ENCODE measurements at regions not wholly inside any gene's neighbourhood (a gene's known extent, or its start where the extent isn't known, plus 50 kb on each side); places are given as distances from the start of the nearest gene placed in this dataset.

DNA sequence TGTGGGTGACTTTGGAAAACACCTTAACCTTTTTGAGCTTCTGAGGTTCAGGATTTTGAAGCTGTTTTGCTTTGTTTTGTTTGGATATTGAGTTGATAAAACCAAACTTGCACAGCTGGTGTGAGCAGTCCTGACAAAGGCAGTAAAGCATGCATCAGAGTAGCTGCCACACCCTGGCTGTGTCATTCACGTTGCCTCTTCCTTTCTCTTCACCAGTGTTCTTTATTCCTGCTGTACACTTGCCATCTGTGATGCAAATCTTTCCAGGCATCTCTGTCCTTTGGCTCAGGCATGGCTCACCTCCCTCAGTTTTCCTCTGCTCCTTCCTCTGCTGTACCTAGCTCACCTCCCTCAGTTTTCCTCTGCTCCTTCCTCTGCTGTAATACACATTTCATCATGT lies 1850.2 kb upstream of the AGA start:
- Histone ChIP-seq H3K23ac (ENCODE audit: low read depth, low read length) (no peak overlapping the region), H3K56ac (ENCODE audit: extremely low read depth, insufficient read depth, low read length) (no peak overlapping the region), H3K27ac (ENCODE audit: insufficient read depth, low read length) (no peak overlapping the region), H2BK15ac (ENCODE audit: low read depth, low read length) (no peak overlapping the region), H3K27me3 (ENCODE audit: control insufficient read depth, insufficient read depth, low read length) (no peaks in the 10 kb centered on the region), H3K79me1 (ENCODE audit: low read depth in 1 of 2, low read length in 2 of 2) (no peaks in the 10 kb centered on the region), H3K4me2 (ENCODE audit: low read depth, low read length) (no peak overlapping the region), H3K9ac (ENCODE audit: low read depth, low read length) (no peak overlapping the region), H2BK5ac (ENCODE audit: low read depth, low read length, poor library complexity, severe bottlenecking) (no peak overlapping the region), H3K18ac (ENCODE audit: low read depth, low read length) (no peak overlapping the region), H3K4me1 (ENCODE audit: control insufficient read depth, insufficient read depth, low read length) (no peaks in the 10 kb centered on the region), H3K4ac (ENCODE audit: low read depth, low read length) (no peak overlapping the region), H3K9me3 (ENCODE audit: control insufficient read depth, insufficient read depth, low read length) (no peaks in the 10 kb centered on the region; the same call in 1 of the 2 replicates), H2AFZ (replicated peaks; ENCODE audit: low read length, poor library complexity) (no peak overlapping the region), H3K14ac (replicated peaks; ENCODE audit: low read depth, low read length) (no peak overlapping the region), H3K9me1 (ENCODE audit: insufficient read depth, low read length) (no peaks in the 10 kb centered on the region), H4K8ac (ENCODE audit: low read depth in 2 of 2, low read length in 2 of 2) (no peak overlapping the region), H2BK120ac (ENCODE audit: low read depth, low read length) (no peak overlapping the region), H3K4me3 (ENCODE audit: insufficient read depth, low read depth, low read length) (no peak overlapping the region), H4K91ac (ENCODE audit: insufficient read depth, low read depth, low read length) (no peak overlapping the region), H2AK9ac (replicated peaks; ENCODE audit: low read depth, low read length, poor library complexity) (no peak overlapping the region), H4K20me1 (ENCODE audit: insufficient read depth, low read length) (no peaks in the 10 kb centered on the region), H4K5ac (ENCODE audit: low read depth, low read length) (no peak overlapping the region), H2BK20ac (ENCODE audit: low read depth, low read length) (no peak overlapping the region), H3K36me3 (ENCODE audit: control insufficient read depth, insufficient read depth, low read length) (no peaks in the 10 kb centered on the region), H2AK5ac (ENCODE audit: low read depth, low read length) (no peak overlapping the region)
- no peak for TF ChIP-seq MXI1 (IDR thresholded peaks at IDR 0.05; ENCODE audit: borderline replicate concordance, low read depth, low read length)
- no peak for TF ChIP-seq CEBPB (IDR thresholded peaks at IDR 0.05; ENCODE audit: low read depth, low read length)
- no peak for TF ChIP-seq FOS (IDR thresholded peaks at IDR 0.05; ENCODE audit: low read depth, low read length)
- no peak for TF ChIP-seq RAD21 (IDR thresholded peaks at IDR 0.05; ENCODE audit: low read length)
- TF ChIP-seq, protein P1, sequence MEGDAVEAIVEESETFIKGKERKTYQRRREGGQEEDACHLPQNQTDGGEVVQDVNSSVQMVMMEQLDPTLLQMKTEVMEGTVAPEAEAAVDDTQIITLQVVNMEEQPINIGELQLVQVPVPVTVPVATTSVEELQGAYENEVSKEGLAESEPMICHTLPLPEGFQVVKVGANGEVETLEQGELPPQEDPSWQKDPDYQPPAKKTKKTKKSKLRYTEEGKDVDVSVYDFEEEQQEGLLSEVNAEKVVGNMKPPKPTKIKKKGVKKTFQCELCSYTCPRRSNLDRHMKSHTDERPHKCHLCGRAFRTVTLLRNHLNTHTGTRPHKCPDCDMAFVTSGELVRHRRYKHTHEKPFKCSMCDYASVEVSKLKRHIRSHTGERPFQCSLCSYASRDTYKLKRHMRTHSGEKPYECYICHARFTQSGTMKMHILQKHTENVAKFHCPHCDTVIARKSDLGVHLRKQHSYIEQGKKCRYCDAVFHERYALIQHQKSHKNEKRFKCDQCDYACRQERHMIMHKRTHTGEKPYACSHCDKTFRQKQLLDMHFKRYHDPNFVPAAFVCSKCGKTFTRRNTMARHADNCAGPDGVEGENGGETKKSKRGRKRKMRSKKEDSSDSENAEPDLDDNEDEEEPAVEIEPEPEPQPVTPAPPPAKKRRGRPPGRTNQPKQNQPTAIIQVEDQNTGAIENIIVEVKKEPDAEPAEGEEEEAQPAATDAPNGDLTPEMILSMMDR (conservative IDR thresholded peaks at IDR 0.05; ENCODE audit: low read depth, low read length): no peak
- TF ChIP-seq, protein P2, sequence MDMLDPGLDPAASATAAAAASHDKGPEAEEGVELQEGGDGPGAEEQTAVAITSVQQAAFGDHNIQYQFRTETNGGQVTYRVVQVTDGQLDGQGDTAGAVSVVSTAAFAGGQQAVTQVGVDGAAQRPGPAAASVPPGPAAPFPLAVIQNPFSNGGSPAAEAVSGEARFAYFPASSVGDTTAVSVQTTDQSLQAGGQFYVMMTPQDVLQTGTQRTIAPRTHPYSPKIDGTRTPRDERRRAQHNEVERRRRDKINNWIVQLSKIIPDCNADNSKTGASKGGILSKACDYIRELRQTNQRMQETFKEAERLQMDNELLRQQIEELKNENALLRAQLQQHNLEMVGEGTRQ (IDR thresholded peaks at IDR 0.05; ENCODE audit: low read depth, low read length): no peak
- no peak for TF ChIP-seq CHD1 (IDR thresholded peaks at IDR 0.05; ENCODE audit: low read depth, low read length)
- dilution Hi-C loops (cut with HindIII; ENCODE audit: low sequenced_read_pairs, unreplicated experiment) (no loop called here), in situ Hi-C loops (cut with MboI; ENCODE audit: low sequenced_read_pairs) (loop anchor here (25.0 kb wide), 1 partner anchor 1730 kb away; no protein-coding TSS in a partner anchor), intact Hi-C loops (cut with micrococcal nuclease) (no loop called here)
- ChIA-PET CTCF (no interaction called here), POLR2A (ENCODE audit: unreplicated experiment) (no interaction called here)
- BruUV-seq (replicated peaks): no TSS peak
- DNase-seq (no peak), ATAC-seq (ENCODE audit: low read depth) (no peak)
- WGBS, 2 experiments (ENCODE audit: extremely low coverage in 2 of 2, insufficient read length in 1 of 2): no CpG with 5 or more reads among the region's 1 CpG

Data from IMR-90 (cell line).